H1 (cell line): ENCODE measurements at regions not wholly inside any gene's neighbourhood (a gene's known extent, or its start where the extent isn't known, plus 50 kb on each side); places are given as distances from the start of the nearest gene placed in this dataset.

Experiments used
- ATF3 ChIP-seq: IDR thresholded peaks from 2 replicates; pipeline ENCODE4 v1.6.1; 2011; ENCODE audit warnings: low read depth, mild to moderate bottlenecking, low read length; ENCODE audit not compliant: insufficient read depth
- BCL11A ChIP-seq, 2 experiments: IDR thresholded peaks; one replicate each; pipeline ENCODE4 v1.6.1; 2011; ENCODE audit warnings: low read depth in 2 of 2, low read length in 2 of 2, mild to moderate bottlenecking in 2 of 2
- CTCF ChIP-seq, 3 experiments: IDR thresholded peaks; 1 replicate in 2 of 3; 2 replicates in 1 of 3; pipeline versions ENCODE4 v1.5.1 to v1.6.1; 2011; ENCODE audit warnings: low read length in 3 of 3, mild to moderate bottlenecking in 3 of 3, inconsistent platforms in 2 of 3, low read depth in 1 of 3, moderate library complexity in 1 of 3; ENCODE audit not compliant: insufficient read depth in 1 of 3; ENCODE audit errors: control extremely low read depth in 1 of 3
- NANOG ChIP-seq: IDR thresholded peaks from 2 replicates; pipeline ENCODE4 v1.6.1; 2011; ENCODE audit warnings: low read length, low read depth, mild to moderate bottlenecking, inconsistent platforms; ENCODE audit not compliant: insufficient read depth, poor library complexity, severe bottlenecking
- SIN3A ChIP-seq, 2 experiments: IDR thresholded peaks in 1 of 2; conservative IDR thresholded peaks in 1 of 2; 2 replicates each; pipeline ENCODE4 v1.6.1; 2011 to 2012; ENCODE audit warnings: low read length in 2 of 2, improper control_type of control experiment in 1 of 2, low read depth in 1 of 2, mild to moderate bottlenecking in 1 of 2
- SP4 ChIP-seq: IDR thresholded peaks from 2 replicates; pipeline ENCODE4 v1.6.1; 2012; ENCODE audit warnings: low read length, inconsistent platforms

- no peak for TF ChIP-seq CTCF (IDR thresholded peaks at IDR 0.05; ENCODE audit: control extremely low read depth in 1 of 3, insufficient read depth in 1 of 3, low read depth in 1 of 3, low read length in 3 of 3)
- no peak for TF ChIP-seq SP4
- TF ChIP-seq SIN3A (conservative IDR thresholded peaks at IDR 0.05 in 1 of 2, IDR thresholded peaks at IDR 0.05 in 1 of 2; ENCODE audit: low read depth in 1 of 2, low read length in 2 of 2), result no peak
- no peak for TF ChIP-seq BCL11A (IDR thresholded peaks at IDR 0.05; ENCODE audit: low read depth in 2 of 2, low read length in 2 of 2)
- no peak for TF ChIP-seq NANOG
- TF ChIP-seq ATF3, result no peak
These were observed 140.8 kb upstream of the SETBP1 start (continued) for GRCh38 chr18:44539926-44540325.
